ENCODE measurements at regions not wholly inside any gene's neighbourhood (a gene's known extent, or its start where the extent isn't known, plus 50 kb on each side); places are given as distances from the start of the nearest gene placed in this dataset.

GRCh38 chr1:193634876-193635275, 448.5 kb upstream of the B3GALT2 start:
- no peak for DNase-seq
- Mint-ChIP-seq H3K27me3 (ENCODE audit: low read depth, poor library complexity) (no peaks in the 10 kb centered on the region), H3K36me3 (ENCODE audit: low read depth) (no peaks in the 10 kb centered on the region), H3K4me3 (no peak overlapping the region), H3K4me1 (peaks cover 12% of the 10 kb centered on the region), H3K9me3 (peaks cover 9% of the 10 kb centered on the region), H3K27ac (peak overlapping the region; percentile 57)
- TF ChIP-seq CTCF (IDR thresholded peaks at IDR 0.05), result no peak

- no peaks in the 10 kb centered on the region for H3K36me3 Mint-ChIP-seq (ENCODE audit: low read depth)
- DNase-seq, result no peak
- H3K9me3 Mint-ChIP-seq, result peaks cover 6% of the 10 kb centered on the region
- TF ChIP-seq CTCF (IDR thresholded peaks at IDR 0.05), result no peak
- no peaks in the 10 kb centered on the region for H3K27me3 Mint-ChIP-seq (ENCODE audit: low read depth, poor library complexity)
- H3K4me1 Mint-ChIP-seq, result peaks cover 16% of the 10 kb centered on the region
- no peak overlapping the region for H3K4me3 Mint-ChIP-seq
- H3K27ac Mint-ChIP-seq, result peak overlapping the region; percentile 57
Observed at GRCh38 chr1:193634470-193634869, 448.1 kb upstream of the B3GALT2 start.

- no peaks in the 10 kb centered on the region for H3K36me3 Mint-ChIP-seq (ENCODE audit: low read depth)
- no peaks in the 10 kb centered on the region for H3K27me3 Mint-ChIP-seq (ENCODE audit: low read depth, poor library complexity)
- no peak for TF ChIP-seq CTCF (IDR thresholded peaks at IDR 0.05)
- no peak for DNase-seq
- peaks cover 21% of the 10 kb centered on the region for H3K4me1 Mint-ChIP-seq
- H3K27ac Mint-ChIP-seq, result no peak overlapping the region
- H3K4me3 Mint-ChIP-seq, result no peak overlapping the region
- H3K9me3 Mint-ChIP-seq, result peaks cover 1% of the 10 kb centered on the region
Observed at GRCh38 chr1:193633991-193634390, 447.6 kb upstream of the B3GALT2 start.

- Mint-ChIP-seq H3K9me3 (no peaks in the 10 kb centered on the region), H3K27me3 (ENCODE audit: low read depth, poor library complexity) (no peaks in the 10 kb centered on the region), H3K36me3 (ENCODE audit: low read depth) (no peaks in the 10 kb centered on the region), H3K27ac (no peak overlapping the region), H3K4me1 (peaks cover 22% of the 10 kb centered on the region), H3K4me3 (no peak overlapping the region)
- no peak for DNase-seq
- no peak for TF ChIP-seq CTCF (IDR thresholded peaks at IDR 0.05)
Observed at GRCh38 chr1:193633093-193633492, 446.7 kb upstream of the B3GALT2 start.

GRCh38 chr1:193631306-193631705, 444.9 kb upstream of the B3GALT2 start:
- no peak overlapping the region for H3K27ac Mint-ChIP-seq
- no peaks in the 10 kb centered on the region for H3K36me3 Mint-ChIP-seq (ENCODE audit: low read depth)
- no peak for TF ChIP-seq CTCF (IDR thresholded peaks at IDR 0.05)
- no peak for DNase-seq
- no peaks in the 10 kb centered on the region for H3K27me3 Mint-ChIP-seq (ENCODE audit: low read depth, poor library complexity)
- H3K9me3 Mint-ChIP-seq, result no peaks in the 10 kb centered on the region
- H3K4me1 Mint-ChIP-seq, result peaks cover 22% of the 10 kb centered on the region
- no peak overlapping the region for H3K4me3 Mint-ChIP-seq

GRCh38 chr1:193629875-193630274, 443.5 kb upstream of the B3GALT2 start:
- no peaks in the 10 kb centered on the region for H3K36me3 Mint-ChIP-seq (ENCODE audit: low read depth)
- TF ChIP-seq CTCF (IDR thresholded peaks at IDR 0.05), result no peak
- H3K4me1 Mint-ChIP-seq, result peaks cover 26% of the 10 kb centered on the region
- DNase-seq, result no peak
- no peak overlapping the region for H3K4me3 Mint-ChIP-seq
- no peaks in the 10 kb centered on the region for H3K27me3 Mint-ChIP-seq (ENCODE audit: low read depth, poor library complexity)
- no peaks in the 10 kb centered on the region for H3K9me3 Mint-ChIP-seq
- no peak overlapping the region for H3K27ac Mint-ChIP-seq
